ENCODE measurements at regions not wholly inside any gene's neighbourhood (a gene's known extent, or its start where the extent isn't known, plus 50 kb on each side); places are given as distances from the start of the nearest gene placed in this dataset.
A peak's percentile ranks its signal among the peaks of the same experiment; 100 is the strongest.

DNA sequence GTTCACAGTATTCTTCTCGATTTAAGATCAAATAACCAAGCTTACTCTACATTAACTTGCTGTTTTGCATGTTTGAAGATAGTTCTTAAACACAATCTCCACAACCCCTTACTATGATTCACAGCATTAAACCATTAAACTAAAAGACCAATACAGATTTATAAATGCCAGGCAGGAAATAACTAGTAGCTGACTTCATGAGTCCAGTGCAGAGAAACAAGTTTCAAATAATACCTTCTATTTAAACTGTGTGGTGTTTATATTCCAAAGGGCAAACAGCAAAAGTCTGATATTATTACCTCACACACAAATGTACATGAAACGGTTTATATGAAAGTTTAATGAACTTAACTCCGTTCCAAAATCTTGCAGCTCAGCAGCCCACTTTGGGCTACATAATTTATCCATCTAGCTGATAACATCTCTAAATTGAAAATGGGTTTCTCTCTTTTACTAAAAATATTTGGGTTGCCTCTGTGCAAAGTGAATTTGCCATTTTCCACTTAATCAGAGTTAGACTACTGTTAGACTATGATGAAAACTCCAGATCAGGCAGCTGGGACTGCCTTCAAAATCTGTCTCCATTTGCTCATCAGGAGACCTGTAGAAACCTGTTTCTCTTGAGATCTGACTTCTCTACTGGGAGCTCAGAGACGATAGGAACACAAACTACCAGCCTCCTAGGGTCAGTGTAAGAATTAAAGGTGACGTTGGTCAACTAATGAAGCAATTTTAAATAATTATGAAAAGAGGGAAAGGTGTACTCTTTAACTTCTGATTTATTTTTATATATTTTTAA, 287.3 kb downstream of the FZD1 start:
- DNase-seq (ENCODE audit: low spot score) (no peak), ATAC-seq (no peak)
- H3K4me3 Mint-ChIP-seq = no peak overlapping the region
- no peaks in the 10 kb centered on the region for H3K9me3 Mint-ChIP-seq
- H3K36me3 Mint-ChIP-seq = no peaks in the 10 kb centered on the region
- ChIA-PET POLR2A (no interaction called here), CTCF (no interaction called here)
- H3K27ac Mint-ChIP-seq = no peak overlapping the region
- H3K4me1 Mint-ChIP-seq = peaks cover 9% of the 10 kb centered on the region
- H3K27me3 Mint-ChIP-seq (ENCODE audit: low read depth) = no peaks in the 10 kb centered on the region; the same call in 1 of the 2 replicates
- TF ChIP-seq NR1H2 (CRISPR knock-in tag; IDR thresholded peaks at IDR 0.05) (no peak), HMGA2 (CRISPR knock-in tag; IDR thresholded peaks at IDR 0.05) (no peak), CREB1 (CRISPR knock-in tag; IDR thresholded peaks at IDR 0.05) (no peak), MXD4 (CRISPR knock-in tag; IDR thresholded peaks at IDR 0.05; ENCODE audit: borderline replicate concordance) (no peak), JAZF1 (CRISPR knock-in tag; IDR thresholded peaks at IDR 0.05) (no peak)
- TF ChIP-seq, protein P1, sequence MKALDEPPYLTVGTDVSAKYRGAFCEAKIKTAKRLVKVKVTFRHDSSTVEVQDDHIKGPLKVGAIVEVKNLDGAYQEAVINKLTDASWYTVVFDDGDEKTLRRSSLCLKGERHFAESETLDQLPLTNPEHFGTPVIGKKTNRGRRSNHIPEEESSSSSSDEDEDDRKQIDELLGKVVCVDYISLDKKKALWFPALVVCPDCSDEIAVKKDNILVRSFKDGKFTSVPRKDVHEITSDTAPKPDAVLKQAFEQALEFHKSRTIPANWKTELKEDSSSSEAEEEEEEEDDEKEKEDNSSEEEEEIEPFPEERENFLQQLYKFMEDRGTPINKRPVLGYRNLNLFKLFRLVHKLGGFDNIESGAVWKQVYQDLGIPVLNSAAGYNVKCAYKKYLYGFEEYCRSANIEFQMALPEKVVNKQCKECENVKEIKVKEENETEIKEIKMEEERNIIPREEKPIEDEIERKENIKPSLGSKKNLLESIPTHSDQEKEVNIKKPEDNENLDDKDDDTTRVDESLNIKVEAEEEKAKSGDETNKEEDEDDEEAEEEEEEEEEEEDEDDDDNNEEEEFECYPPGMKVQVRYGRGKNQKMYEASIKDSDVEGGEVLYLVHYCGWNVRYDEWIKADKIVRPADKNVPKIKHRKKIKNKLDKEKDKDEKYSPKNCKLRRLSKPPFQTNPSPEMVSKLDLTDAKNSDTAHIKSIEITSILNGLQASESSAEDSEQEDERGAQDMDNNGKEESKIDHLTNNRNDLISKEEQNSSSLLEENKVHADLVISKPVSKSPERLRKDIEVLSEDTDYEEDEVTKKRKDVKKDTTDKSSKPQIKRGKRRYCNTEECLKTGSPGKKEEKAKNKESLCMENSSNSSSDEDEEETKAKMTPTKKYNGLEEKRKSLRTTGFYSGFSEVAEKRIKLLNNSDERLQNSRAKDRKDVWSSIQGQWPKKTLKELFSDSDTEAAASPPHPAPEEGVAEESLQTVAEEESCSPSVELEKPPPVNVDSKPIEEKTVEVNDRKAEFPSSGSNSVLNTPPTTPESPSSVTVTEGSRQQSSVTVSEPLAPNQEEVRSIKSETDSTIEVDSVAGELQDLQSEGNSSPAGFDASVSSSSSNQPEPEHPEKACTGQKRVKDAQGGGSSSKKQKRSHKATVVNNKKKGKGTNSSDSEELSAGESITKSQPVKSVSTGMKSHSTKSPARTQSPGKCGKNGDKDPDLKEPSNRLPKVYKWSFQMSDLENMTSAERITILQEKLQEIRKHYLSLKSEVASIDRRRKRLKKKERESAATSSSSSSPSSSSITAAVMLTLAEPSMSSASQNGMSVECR (CRISPR knock-in tag; IDR thresholded peaks at IDR 0.05; ENCODE audit: borderline replicate concordance) = no peak

- CTCF ChIA-PET = interaction anchor here (0.6 to 1.0 kb wide), 2 partner anchors 20 to 33 kb away, joined by 4 read pairs; no protein-coding TSS in a partner anchor
- TF ChIP-seq JUN (CRISPR knock-in tag; IDR thresholded peaks at IDR 0.05) (no peak), MXD4 (CRISPR knock-in tag; IDR thresholded peaks at IDR 0.05; ENCODE audit: borderline replicate concordance) (no peak), TEAD4 (CRISPR knock-in tag; IDR thresholded peaks at IDR 0.05) (no peak), NFE2L1 (CRISPR knock-in tag; IDR thresholded peaks at IDR 0.05) (no peak), ZNF423 (CRISPR knock-in tag; IDR thresholded peaks at IDR 0.05) (no peak), TP53 (CRISPR knock-in tag; IDR thresholded peaks at IDR 0.05) (no peak), GRHL2 (CRISPR knock-in tag; IDR thresholded peaks at IDR 0.05; ENCODE audit: insufficient replicate concordance, severe bottlenecking) (no peak), USF1 (CRISPR knock-in tag; IDR thresholded peaks at IDR 0.05) (no peak), ZNF671 (CRISPR knock-in tag; IDR thresholded peaks at IDR 0.05) (no peak), ZSCAN18 (CRISPR knock-in tag; IDR thresholded peaks at IDR 0.05) (no peak), NR1H2 (CRISPR knock-in tag; IDR thresholded peaks at IDR 0.05) (no peak), FOXJ3 (CRISPR knock-in tag; IDR thresholded peaks at IDR 0.05; ENCODE audit: borderline replicate concordance) (no peak), ZNF317 (CRISPR knock-in tag; IDR thresholded peaks at IDR 0.05; ENCODE audit: borderline replicate concordance, low read depth) (no peak), MYBL2 (CRISPR knock-in tag; IDR thresholded peaks at IDR 0.05) (no peak)
- TF ChIP-seq, protein P2, sequence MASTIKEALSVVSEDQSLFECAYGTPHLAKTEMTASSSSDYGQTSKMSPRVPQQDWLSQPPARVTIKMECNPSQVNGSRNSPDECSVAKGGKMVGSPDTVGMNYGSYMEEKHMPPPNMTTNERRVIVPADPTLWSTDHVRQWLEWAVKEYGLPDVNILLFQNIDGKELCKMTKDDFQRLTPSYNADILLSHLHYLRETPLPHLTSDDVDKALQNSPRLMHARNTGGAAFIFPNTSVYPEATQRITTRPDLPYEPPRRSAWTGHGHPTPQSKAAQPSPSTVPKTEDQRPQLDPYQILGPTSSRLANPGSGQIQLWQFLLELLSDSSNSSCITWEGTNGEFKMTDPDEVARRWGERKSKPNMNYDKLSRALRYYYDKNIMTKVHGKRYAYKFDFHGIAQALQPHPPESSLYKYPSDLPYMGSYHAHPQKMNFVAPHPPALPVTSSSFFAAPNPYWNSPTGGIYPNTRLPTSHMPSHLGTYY (CRISPR knock-in tag; IDR thresholded peaks at IDR 0.05) = no peak
- TF ChIP-seq, protein P3, sequence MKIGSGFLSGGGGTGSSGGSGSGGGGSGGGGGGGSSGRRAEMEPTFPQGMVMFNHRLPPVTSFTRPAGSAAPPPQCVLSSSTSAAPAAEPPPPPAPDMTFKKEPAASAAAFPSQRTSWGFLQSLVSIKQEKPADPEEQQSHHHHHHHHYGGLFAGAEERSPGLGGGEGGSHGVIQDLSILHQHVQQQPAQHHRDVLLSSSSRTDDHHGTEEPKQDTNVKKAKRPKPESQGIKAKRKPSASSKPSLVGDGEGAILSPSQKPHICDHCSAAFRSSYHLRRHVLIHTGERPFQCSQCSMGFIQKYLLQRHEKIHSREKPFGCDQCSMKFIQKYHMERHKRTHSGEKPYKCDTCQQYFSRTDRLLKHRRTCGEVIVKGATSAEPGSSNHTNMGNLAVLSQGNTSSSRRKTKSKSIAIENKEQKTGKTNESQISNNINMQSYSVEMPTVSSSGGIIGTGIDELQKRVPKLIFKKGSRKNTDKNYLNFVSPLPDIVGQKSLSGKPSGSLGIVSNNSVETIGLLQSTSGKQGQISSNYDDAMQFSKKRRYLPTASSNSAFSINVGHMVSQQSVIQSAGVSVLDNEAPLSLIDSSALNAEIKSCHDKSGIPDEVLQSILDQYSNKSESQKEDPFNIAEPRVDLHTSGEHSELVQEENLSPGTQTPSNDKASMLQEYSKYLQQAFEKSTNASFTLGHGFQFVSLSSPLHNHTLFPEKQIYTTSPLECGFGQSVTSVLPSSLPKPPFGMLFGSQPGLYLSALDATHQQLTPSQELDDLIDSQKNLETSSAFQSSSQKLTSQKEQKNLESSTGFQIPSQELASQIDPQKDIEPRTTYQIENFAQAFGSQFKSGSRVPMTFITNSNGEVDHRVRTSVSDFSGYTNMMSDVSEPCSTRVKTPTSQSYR (CRISPR knock-in tag; IDR thresholded peaks at IDR 0.05) = no peak
- TF ChIP-seq, protein P4, sequence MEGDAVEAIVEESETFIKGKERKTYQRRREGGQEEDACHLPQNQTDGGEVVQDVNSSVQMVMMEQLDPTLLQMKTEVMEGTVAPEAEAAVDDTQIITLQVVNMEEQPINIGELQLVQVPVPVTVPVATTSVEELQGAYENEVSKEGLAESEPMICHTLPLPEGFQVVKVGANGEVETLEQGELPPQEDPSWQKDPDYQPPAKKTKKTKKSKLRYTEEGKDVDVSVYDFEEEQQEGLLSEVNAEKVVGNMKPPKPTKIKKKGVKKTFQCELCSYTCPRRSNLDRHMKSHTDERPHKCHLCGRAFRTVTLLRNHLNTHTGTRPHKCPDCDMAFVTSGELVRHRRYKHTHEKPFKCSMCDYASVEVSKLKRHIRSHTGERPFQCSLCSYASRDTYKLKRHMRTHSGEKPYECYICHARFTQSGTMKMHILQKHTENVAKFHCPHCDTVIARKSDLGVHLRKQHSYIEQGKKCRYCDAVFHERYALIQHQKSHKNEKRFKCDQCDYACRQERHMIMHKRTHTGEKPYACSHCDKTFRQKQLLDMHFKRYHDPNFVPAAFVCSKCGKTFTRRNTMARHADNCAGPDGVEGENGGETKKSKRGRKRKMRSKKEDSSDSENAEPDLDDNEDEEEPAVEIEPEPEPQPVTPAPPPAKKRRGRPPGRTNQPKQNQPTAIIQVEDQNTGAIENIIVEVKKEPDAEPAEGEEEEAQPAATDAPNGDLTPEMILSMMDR (IDR thresholded peaks at IDR 0.05) = no peak
These were observed 289.2 kb downstream of the FZD1 start for GRCh38 chr7:91553410-91553895.

More at GRCh38 chr7:91553410-91553895, 289.2 kb downstream of the FZD1 start:
- DNase-seq (ENCODE audit: low spot score) (no peak), ATAC-seq (peak; percentile 36)
- no peaks in the 10 kb centered on the region for H3K36me3 Mint-ChIP-seq
- peaks cover 12% of the 10 kb centered on the region for H3K4me1 Mint-ChIP-seq
- H3K9me3 Mint-ChIP-seq = no peaks in the 10 kb centered on the region
- POLR2A ChIA-PET = no interaction called here
- H3K4me3 Mint-ChIP-seq = no peak overlapping the region
- no peaks in the 10 kb centered on the region; the same call in 1 of the 2 replicates for H3K27me3 Mint-ChIP-seq (ENCODE audit: low read depth)
- 0 out of 2 replicates have a peak overlapping the region, but pooled peaks have one; percentile 6 for H3K27ac Mint-ChIP-seq
